ENCODE measurements at regions not wholly inside any gene's neighbourhood (a gene's known extent, or its start where the extent isn't known, plus 50 kb on each side); places are given as distances from the start of the nearest gene placed in this dataset.

DNA sequence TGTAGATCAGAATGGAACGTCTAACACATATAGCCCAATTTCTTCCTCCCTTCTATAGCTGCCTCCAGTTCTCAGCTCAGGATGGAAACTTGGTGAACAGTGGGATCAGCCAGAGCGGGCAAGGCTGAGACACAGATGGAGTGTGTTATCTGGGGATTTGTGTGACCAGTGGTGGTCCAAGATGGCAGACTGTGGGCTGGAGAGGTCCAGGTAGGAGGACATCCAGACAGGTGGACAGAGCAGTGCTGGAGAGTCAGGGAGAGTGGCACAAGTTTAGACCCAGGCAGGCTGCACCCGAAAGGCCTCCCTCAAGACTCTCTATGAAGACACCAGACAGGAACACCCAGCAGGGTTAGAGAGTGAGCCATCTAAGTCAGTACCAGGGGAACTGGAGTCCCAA, 116.1 kb upstream of the CPSF6 start:
- TF ChIP-seq, protein P1, sequence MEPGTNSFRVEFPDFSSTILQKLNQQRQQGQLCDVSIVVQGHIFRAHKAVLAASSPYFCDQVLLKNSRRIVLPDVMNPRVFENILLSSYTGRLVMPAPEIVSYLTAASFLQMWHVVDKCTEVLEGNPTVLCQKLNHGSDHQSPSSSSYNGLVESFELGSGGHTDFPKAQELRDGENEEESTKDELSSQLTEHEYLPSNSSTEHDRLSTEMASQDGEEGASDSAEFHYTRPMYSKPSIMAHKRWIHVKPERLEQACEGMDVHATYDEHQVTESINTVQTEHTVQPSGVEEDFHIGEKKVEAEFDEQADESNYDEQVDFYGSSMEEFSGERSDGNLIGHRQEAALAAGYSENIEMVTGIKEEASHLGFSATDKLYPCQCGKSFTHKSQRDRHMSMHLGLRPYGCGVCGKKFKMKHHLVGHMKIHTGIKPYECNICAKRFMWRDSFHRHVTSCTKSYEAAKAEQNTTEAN (CRISPR knock-in tag; IDR thresholded peaks at IDR 0.05), result no peak
- TF ChIP-seq FOXJ3 (CRISPR knock-in tag; IDR thresholded peaks at IDR 0.05; ENCODE audit: borderline replicate concordance), result no peak
- TF ChIP-seq, protein P2, sequence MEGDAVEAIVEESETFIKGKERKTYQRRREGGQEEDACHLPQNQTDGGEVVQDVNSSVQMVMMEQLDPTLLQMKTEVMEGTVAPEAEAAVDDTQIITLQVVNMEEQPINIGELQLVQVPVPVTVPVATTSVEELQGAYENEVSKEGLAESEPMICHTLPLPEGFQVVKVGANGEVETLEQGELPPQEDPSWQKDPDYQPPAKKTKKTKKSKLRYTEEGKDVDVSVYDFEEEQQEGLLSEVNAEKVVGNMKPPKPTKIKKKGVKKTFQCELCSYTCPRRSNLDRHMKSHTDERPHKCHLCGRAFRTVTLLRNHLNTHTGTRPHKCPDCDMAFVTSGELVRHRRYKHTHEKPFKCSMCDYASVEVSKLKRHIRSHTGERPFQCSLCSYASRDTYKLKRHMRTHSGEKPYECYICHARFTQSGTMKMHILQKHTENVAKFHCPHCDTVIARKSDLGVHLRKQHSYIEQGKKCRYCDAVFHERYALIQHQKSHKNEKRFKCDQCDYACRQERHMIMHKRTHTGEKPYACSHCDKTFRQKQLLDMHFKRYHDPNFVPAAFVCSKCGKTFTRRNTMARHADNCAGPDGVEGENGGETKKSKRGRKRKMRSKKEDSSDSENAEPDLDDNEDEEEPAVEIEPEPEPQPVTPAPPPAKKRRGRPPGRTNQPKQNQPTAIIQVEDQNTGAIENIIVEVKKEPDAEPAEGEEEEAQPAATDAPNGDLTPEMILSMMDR (IDR thresholded peaks at IDR 0.05), result no peak
- TF ChIP-seq, protein P3, sequence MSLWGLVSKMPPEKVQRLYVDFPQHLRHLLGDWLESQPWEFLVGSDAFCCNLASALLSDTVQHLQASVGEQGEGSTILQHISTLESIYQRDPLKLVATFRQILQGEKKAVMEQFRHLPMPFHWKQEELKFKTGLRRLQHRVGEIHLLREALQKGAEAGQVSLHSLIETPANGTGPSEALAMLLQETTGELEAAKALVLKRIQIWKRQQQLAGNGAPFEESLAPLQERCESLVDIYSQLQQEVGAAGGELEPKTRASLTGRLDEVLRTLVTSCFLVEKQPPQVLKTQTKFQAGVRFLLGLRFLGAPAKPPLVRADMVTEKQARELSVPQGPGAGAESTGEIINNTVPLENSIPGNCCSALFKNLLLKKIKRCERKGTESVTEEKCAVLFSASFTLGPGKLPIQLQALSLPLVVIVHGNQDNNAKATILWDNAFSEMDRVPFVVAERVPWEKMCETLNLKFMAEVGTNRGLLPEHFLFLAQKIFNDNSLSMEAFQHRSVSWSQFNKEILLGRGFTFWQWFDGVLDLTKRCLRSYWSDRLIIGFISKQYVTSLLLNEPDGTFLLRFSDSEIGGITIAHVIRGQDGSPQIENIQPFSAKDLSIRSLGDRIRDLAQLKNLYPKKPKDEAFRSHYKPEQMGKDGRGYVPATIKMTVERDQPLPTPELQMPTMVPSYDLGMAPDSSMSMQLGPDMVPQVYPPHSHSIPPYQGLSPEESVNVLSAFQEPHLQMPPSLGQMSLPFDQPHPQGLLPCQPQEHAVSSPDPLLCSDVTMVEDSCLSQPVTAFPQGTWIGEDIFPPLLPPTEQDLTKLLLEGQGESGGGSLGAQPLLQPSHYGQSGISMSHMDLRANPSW (CRISPR knock-in tag; conservative IDR thresholded peaks at IDR 0.05; ENCODE audit: low read depth), result no peak
- TF ChIP-seq ESRRA (CRISPR knock-in tag; IDR thresholded peaks at IDR 0.05; ENCODE audit: borderline replicate concordance), result no peak
- no peak for TF ChIP-seq RORB (CRISPR knock-in tag; IDR thresholded peaks at IDR 0.05)
- TF ChIP-seq, protein P4, sequence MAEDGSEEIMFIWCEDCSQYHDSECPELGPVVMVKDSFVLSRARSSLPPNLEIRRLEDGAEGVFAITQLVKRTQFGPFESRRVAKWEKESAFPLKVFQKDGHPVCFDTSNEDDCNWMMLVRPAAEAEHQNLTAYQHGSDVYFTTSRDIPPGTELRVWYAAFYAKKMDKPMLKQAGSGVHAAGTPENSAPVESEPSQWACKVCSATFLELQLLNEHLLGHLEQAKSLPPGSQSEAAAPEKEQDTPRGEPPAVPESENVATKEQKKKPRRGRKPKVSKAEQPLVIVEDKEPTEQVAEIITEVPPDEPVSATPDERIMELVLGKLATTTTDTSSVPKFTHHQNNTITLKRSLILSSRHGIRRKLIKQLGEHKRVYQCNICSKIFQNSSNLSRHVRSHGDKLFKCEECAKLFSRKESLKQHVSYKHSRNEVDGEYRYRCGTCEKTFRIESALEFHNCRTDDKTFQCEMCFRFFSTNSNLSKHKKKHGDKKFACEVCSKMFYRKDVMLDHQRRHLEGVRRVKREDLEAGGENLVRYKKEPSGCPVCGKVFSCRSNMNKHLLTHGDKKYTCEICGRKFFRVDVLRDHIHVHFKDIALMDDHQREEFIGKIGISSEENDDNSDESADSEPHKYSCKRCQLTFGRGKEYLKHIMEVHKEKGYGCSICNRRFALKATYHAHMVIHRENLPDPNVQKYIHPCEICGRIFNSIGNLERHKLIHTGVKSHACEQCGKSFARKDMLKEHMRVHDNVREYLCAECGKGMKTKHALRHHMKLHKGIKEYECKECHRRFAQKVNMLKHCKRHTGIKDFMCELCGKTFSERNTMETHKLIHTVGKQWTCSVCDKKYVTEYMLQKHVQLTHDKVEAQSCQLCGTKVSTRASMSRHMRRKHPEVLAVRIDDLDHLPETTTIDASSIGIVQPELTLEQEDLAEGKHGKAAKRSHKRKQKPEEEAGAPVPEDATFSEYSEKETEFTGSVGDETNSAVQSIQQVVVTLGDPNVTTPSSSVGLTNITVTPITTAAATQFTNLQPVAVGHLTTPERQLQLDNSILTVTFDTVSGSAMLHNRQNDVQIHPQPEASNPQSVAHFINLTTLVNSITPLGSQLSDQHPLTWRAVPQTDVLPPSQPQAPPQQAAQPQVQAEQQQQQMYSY (CRISPR knock-in tag; IDR thresholded peaks at IDR 0.05), result no peak
- TF ChIP-seq, protein P5, sequence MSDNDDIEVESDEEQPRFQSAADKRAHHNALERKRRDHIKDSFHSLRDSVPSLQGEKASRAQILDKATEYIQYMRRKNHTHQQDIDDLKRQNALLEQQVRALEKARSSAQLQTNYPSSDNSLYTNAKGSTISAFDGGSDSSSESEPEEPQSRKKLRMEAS (CRISPR knock-in tag; IDR thresholded peaks at IDR 0.05), result no peak
- TF ChIP-seq, protein P6, sequence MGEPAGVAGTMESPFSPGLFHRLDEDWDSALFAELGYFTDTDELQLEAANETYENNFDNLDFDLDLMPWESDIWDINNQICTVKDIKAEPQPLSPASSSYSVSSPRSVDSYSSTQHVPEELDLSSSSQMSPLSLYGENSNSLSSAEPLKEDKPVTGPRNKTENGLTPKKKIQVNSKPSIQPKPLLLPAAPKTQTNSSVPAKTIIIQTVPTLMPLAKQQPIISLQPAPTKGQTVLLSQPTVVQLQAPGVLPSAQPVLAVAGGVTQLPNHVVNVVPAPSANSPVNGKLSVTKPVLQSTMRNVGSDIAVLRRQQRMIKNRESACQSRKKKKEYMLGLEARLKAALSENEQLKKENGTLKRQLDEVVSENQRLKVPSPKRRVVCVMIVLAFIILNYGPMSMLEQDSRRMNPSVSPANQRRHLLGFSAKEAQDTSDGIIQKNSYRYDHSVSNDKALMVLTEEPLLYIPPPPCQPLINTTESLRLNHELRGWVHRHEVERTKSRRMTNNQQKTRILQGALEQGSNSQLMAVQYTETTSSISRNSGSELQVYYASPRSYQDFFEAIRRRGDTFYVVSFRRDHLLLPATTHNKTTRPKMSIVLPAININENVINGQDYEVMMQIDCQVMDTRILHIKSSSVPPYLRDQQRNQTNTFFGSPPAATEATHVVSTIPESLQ (CRISPR knock-in tag; IDR thresholded peaks at IDR 0.05), result no peak
- TF ChIP-seq PREB (CRISPR knock-in tag; IDR thresholded peaks at IDR 0.05; ENCODE audit: borderline replicate concordance), result no peak
- TF ChIP-seq TCF7 (CRISPR knock-in tag; IDR thresholded peaks at IDR 0.05; ENCODE audit: low read depth), result no peak
